ENCODE measurements at regions not wholly inside any gene's neighbourhood (a gene's known extent, or its start where the extent isn't known, plus 50 kb on each side); places are given as distances from the start of the nearest gene placed in this dataset.

- no peak for TF ChIP-seq CTCF (IDR thresholded peaks at IDR 0.05; ENCODE audit: insufficient read depth, low read length, poor library complexity, severe bottlenecking)
- no peak for TF ChIP-seq EZH2phosphoT487 (conservative IDR thresholded peaks at IDR 0.05; ENCODE audit: low read length)
Measured at GRCh38 chr13:26480246-26480855, 77.1 kb upstream of the WASF3 start.
